ENCODE measurements at regions not wholly inside any gene's neighbourhood (a gene's known extent, or its start where the extent isn't known, plus 50 kb on each side); places are given as distances from the start of the nearest gene placed in this dataset.

DNA sequence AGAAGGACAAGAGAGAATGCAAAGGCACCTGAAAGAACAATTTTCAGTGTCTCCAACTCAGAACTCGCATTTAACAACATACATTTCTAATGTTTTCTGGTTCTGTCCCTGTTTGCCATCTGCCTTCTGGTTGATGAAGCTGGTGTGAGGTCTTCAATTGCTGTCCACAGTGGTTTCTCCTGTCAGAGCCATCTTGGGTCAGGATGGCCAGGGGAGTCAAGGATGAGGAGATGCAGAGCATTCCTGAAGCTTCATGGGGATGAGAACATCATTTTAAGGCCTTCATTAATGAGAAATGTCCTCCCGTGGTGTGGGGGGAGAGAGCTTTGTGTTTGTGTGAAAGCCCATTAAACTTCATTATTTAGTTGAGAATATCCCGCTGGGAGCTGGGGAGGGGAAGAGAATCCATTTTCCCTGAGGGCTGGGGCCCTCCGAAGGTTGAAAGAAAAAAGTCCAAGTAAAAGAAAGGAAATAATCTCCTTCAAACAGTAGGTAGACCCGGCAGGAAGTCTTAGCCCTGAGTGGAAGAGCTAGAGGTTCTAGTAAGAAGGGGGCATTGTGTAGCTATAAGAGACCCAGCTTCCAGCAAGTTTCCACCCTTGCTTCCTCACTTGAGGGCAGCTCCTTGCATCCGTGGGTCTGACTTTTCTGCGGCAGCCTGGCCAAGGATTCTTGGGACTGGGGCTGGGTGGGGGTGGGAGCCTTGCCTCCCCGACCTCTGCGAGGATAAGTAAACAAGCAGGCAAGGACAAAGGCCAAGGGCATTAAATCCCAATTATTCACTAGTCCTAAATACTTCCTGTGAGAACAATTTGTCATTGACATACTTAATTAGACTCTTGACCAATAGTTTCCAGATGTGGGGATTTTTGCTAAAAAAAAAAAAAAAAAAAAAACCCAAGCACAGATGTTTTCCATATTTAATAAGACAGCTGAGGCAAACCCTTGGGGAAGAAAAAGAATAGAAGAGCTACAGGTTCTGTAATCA lies 119.2 kb downstream of the MSX2 start:
- no CpG with 5 or more reads among the region's 9 CpGs for WGBS, 2 experiments (ENCODE audit: extremely low coverage in 2 of 2, insufficient read length in 1 of 2)
- TF ChIP-seq RCOR1 (IDR thresholded peaks at IDR 0.05; ENCODE audit: insufficient replicate concordance, low read length) (no peak), RAD21 (IDR thresholded peaks at IDR 0.05; ENCODE audit: low read length) (no peak), POLR2A (IDR thresholded peaks at IDR 0.05; ENCODE audit: low read depth, low read length) (no peak), FOS (IDR thresholded peaks at IDR 0.05; ENCODE audit: low read depth, low read length) (no peak), SMC3 (IDR thresholded peaks at IDR 0.05; ENCODE audit: low read depth, low read length) (no peak), BHLHE40 (IDR thresholded peaks at IDR 0.05; ENCODE audit: low read depth, low read length) (no peak), RFX5 (IDR thresholded peaks at IDR 0.05; ENCODE audit: low read depth, low read length) (no peak), MXI1 (IDR thresholded peaks at IDR 0.05; ENCODE audit: borderline replicate concordance, low read depth, low read length) (no peak), NFE2L2 (IDR thresholded peaks at IDR 0.05; ENCODE audit: low read depth, low read length) (no peak), CHD1 (IDR thresholded peaks at IDR 0.05; ENCODE audit: low read depth, low read length) (no peak), CEBPB (IDR thresholded peaks at IDR 0.05; ENCODE audit: low read depth, low read length) (no peak)
- TF ChIP-seq, protein P1, sequence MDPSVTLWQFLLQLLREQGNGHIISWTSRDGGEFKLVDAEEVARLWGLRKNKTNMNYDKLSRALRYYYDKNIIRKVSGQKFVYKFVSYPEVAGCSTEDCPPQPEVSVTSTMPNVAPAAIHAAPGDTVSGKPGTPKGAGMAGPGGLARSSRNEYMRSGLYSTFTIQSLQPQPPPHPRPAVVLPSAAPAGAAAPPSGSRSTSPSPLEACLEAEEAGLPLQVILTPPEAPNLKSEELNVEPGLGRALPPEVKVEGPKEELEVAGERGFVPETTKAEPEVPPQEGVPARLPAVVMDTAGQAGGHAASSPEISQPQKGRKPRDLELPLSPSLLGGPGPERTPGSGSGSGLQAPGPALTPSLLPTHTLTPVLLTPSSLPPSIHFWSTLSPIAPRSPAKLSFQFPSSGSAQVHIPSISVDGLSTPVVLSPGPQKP (IDR thresholded peaks at IDR 0.05; ENCODE audit: borderline replicate concordance, low read depth, low read length), result no peak
- TF ChIP-seq, protein P2, sequence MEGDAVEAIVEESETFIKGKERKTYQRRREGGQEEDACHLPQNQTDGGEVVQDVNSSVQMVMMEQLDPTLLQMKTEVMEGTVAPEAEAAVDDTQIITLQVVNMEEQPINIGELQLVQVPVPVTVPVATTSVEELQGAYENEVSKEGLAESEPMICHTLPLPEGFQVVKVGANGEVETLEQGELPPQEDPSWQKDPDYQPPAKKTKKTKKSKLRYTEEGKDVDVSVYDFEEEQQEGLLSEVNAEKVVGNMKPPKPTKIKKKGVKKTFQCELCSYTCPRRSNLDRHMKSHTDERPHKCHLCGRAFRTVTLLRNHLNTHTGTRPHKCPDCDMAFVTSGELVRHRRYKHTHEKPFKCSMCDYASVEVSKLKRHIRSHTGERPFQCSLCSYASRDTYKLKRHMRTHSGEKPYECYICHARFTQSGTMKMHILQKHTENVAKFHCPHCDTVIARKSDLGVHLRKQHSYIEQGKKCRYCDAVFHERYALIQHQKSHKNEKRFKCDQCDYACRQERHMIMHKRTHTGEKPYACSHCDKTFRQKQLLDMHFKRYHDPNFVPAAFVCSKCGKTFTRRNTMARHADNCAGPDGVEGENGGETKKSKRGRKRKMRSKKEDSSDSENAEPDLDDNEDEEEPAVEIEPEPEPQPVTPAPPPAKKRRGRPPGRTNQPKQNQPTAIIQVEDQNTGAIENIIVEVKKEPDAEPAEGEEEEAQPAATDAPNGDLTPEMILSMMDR (conservative IDR thresholded peaks at IDR 0.05; ENCODE audit: low read depth, low read length), result no peak
- TF ChIP-seq, protein P3, sequence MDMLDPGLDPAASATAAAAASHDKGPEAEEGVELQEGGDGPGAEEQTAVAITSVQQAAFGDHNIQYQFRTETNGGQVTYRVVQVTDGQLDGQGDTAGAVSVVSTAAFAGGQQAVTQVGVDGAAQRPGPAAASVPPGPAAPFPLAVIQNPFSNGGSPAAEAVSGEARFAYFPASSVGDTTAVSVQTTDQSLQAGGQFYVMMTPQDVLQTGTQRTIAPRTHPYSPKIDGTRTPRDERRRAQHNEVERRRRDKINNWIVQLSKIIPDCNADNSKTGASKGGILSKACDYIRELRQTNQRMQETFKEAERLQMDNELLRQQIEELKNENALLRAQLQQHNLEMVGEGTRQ (IDR thresholded peaks at IDR 0.05; ENCODE audit: low read depth, low read length), result no peak

More for the DNA sequence above, 119.2 kb downstream of the MSX2 start:
- BruUV-seq (replicated peaks), result no TSS peak
- in situ Hi-C loops (cut with MboI; ENCODE audit: low sequenced_read_pairs) (no loop called here), dilution Hi-C loops (cut with HindIII; ENCODE audit: low sequenced_read_pairs, unreplicated experiment) (no loop called here), intact Hi-C loops (cut with micrococcal nuclease) (no loop called here)
- Histone ChIP-seq H4K5ac (ENCODE audit: low read depth, low read length) (no peak overlapping the region), H3K36me3 (ENCODE audit: control insufficient read depth, insufficient read depth, low read length) (no peaks in the 10 kb centered on the region), H3K9me1 (ENCODE audit: insufficient read depth, low read length) (no peaks in the 10 kb centered on the region), H3K14ac (replicated peaks; ENCODE audit: low read depth, low read length) (no peak overlapping the region), H3K27ac (ENCODE audit: insufficient read depth, low read length) (no peak overlapping the region), H4K91ac (ENCODE audit: insufficient read depth, low read depth, low read length) (no peak overlapping the region), H2AK9ac (replicated peaks; ENCODE audit: low read depth, low read length, poor library complexity) (no peak overlapping the region), H3K56ac (ENCODE audit: extremely low read depth, insufficient read depth, low read length) (no peak overlapping the region), H3K27me3 (ENCODE audit: control insufficient read depth, insufficient read depth, low read length) (no peaks in the 10 kb centered on the region; the same call in 1 of the 2 replicates), H3K4me1 (ENCODE audit: control insufficient read depth, insufficient read depth, low read length) (no peaks in the 10 kb centered on the region), H2AFZ (replicated peaks; ENCODE audit: low read length, poor library complexity) (no peak overlapping the region), H2BK20ac (ENCODE audit: low read depth, low read length) (no peak overlapping the region), H4K20me1 (ENCODE audit: insufficient read depth, low read length) (no peaks in the 10 kb centered on the region), H2AK5ac (ENCODE audit: low read depth, low read length) (no peak overlapping the region), H2BK5ac (ENCODE audit: low read depth, low read length, poor library complexity, severe bottlenecking) (no peak overlapping the region), H3K79me1 (ENCODE audit: low read depth in 1 of 2, low read length in 2 of 2) (no peaks in the 10 kb centered on the region), H2BK120ac (ENCODE audit: low read depth, low read length) (no peak overlapping the region), H3K23ac (ENCODE audit: low read depth, low read length) (no peak overlapping the region), H3K4me3 (ENCODE audit: insufficient read depth, low read depth, low read length) (no peak overlapping the region), H3K9me3 (ENCODE audit: control insufficient read depth, insufficient read depth, low read length) (peaks cover 4% of the 10 kb centered on the region; the same call in 1 of the 2 replicates), H3K18ac (ENCODE audit: low read depth, low read length) (no peak overlapping the region), H3K4me2 (ENCODE audit: low read depth, low read length) (no peak overlapping the region), H3K9ac (ENCODE audit: low read depth, low read length) (no peak overlapping the region), H3K4ac (ENCODE audit: low read depth, low read length) (no peak overlapping the region), H4K8ac (ENCODE audit: low read depth in 2 of 2, low read length in 2 of 2) (no peak overlapping the region), H2BK15ac (ENCODE audit: low read depth, low read length) (no peak overlapping the region)
- POLR2A ChIA-PET (ENCODE audit: unreplicated experiment), result interaction anchor here (0.6 kb wide), 1 partner anchor 222 kb away, joined by 12 read pairs; no protein-coding TSS in a partner anchor
- CTCF ChIA-PET, result interaction anchor here (0.7 kb wide), 1 partner anchor 531 kb away, joined by 8 read pairs; no protein-coding TSS in a partner anchor
- no peak for DNase-seq
- no peak for ATAC-seq (ENCODE audit: low read depth)
